ENCODE measurements at regions not wholly inside any gene's neighbourhood (a gene's known extent, or its start where the extent isn't known, plus 50 kb on each side); places are given as distances from the start of the nearest gene placed in this dataset.

- no peak for TF ChIP-seq CTCF (IDR thresholded peaks at IDR 0.05)
Observed at GRCh38 chr10:83941189-83941588, 198.1 kb upstream of the GHITM start.

- TF ChIP-seq CTCF (IDR thresholded peaks at IDR 0.05) = no peak
Observed at GRCh38 chr10:83942410-83942809, 196.9 kb upstream of the GHITM start.

- TF ChIP-seq CTCF (IDR thresholded peaks at IDR 0.05) = no peak
Observed at GRCh38 chr10:83943049-83943448, 196.3 kb upstream of the GHITM start.

GRCh38 chr10:83943920-83944319, 195.4 kb upstream of the GHITM start:
- no peak for TF ChIP-seq CTCF (IDR thresholded peaks at IDR 0.05)

GRCh38 chr10:83945982-83946718, 193.2 kb upstream of the GHITM start:
- TF ChIP-seq CTCF (IDR thresholded peaks at IDR 0.05) = no peak

- TF ChIP-seq CTCF (IDR thresholded peaks at IDR 0.05) = no peak
Observed at GRCh38 chr10:83952314-83952713, 187.0 kb upstream of the GHITM start.

GRCh38 chr10:83953589-83953988, 185.7 kb upstream of the GHITM start:
- no peak for TF ChIP-seq CTCF (IDR thresholded peaks at IDR 0.05)
